Pancreas (tissue), 10 donors: ENCODE measurements at regions not wholly inside any gene's neighbourhood (a gene's known extent, or its start where the extent isn't known, plus 50 kb on each side); places are given as distances from the start of the nearest gene placed in this dataset.
"Not testable (repeated sequence)": the region's sequence is repeated elsewhere in the genome, so short reads cannot be mapped to it uniquely, and the experiment has no call there.

Experiments used
- ATAC-seq, 4 donors: fragments of 200-7000 bp; cut with Tn5 transposase; one replicate each; pipeline versions ENCODE4 v1.8.0 to v1.9.1; 2020; ENCODE audit warnings: mild to moderate bottlenecking in 4 of 4, moderate library complexity in 4 of 4
- DNase-seq, 6 donors: peaks; one replicate each; pipeline ENCODE4 v3.0.0-alpha.2; 2020
- FAIRE-seq: peaks from 2 replicates; lab custom pipeline; 2012; peaks lifted over from hg19 to GRCh38; lab: Jason Lieb, UNC
- H3K27ac ChIP-seq, 4 donors: fragments of 200-600 bp; sonication (generic); 1 replicate in 3 of 4; 2 replicates in 1 of 4; pipeline versions ENCODE4 v1.5.0 to v1.8.0; 2020
- H3K27me3 ChIP-seq, 4 donors: fragments of 200-600 bp; one replicate each; pipeline ENCODE4 v1.8.0; 2021
- H3K36me3 ChIP-seq, 3 donors: fragments of 200-600 bp; sonication (generic) in 1 of 3; one replicate each; pipeline versions ENCODE4 v1.5.0 to v1.8.0; 2020 to 2021
- H3K4me1 ChIP-seq, 3 donors: fragments of 200-600 bp; one replicate each; pipeline ENCODE4 v1.8.0; 2021
- H3K4me3 ChIP-seq, 4 donors: fragments of 200-600 bp; sonication (generic) in 2 of 4; one replicate each; pipeline versions ENCODE4 v1.5.0 to v1.8.0; 2020 to 2021
- H3K9me3 ChIP-seq, 4 donors: fragments of 200-600 bp; one replicate each; pipeline ENCODE4 v1.8.0; 2021
- CTCF ChIP-seq, 4 donors: fragments of 200-600 bp; sonication (generic) in 3 of 4; IDR thresholded peaks; one replicate each; pipeline versions ENCODE4 v1.5.0 to v1.8.0; 2021; ENCODE audit warnings: antibody characterized with exemption in 4 of 4
- WGBS, 2 donors: extraction: QIAGEN DNeasy Blood & Tissue Kit; methylation state at CpG; one replicate each; pipeline ENCODE4 v1.1.7; 2013; 5-methylcytosine and 5-hydroxymethylcytosine counted together
- intact Hi-C, 3 donors: fragments of 100-400 bp; cut with DNase I; formaldehyde crosslinking; loops; one replicate each; pipeline versions ENCODE4 v1.11.1 to v1.14.2; 2022
- donor health status: healthy with polysubstance abuse.
- donor health status: DM: no; HTN: no; CAD: no; lungs with moderate emphysema.
- donor health status: DM: no; HTN: no; CAD: no.
- donor health status: control.
- donor health status: control.
- donor health status: Bipolar disorder and iron deficiency.
- donor health status: DM: yes; HTN: yes; CAD: no.
- donor health status: DM: no; HTN: no; CAD: no.
- donor health status: DM: no; HTN: no; CAD: no.
- donor health status: DM: yes; HTN: yes; CAD: no.

- Histone ChIP-seq H3K36me3 (no peaks in the 10 kb centered on the region), H3K9me3 (peaks cover 0 to 4% (median 0%) of the 10 kb centered on the region in 4 donors), H3K4me1 (no peaks in the 10 kb centered on the region), H3K27me3 (no peaks in the 10 kb centered on the region), H3K27ac (no peak overlapping the region), H3K4me3 (no peak overlapping the region)
- intact Hi-C loops = loop anchor here in 1 of 3 donors (5.0 kb wide), 1 partner anchor 756 kb away; no protein-coding TSS in a partner anchor
- no peak for TF ChIP-seq CTCF (IDR thresholded peaks at IDR 0.05)
- DNase-seq (peak in 3 of 6 donors; percentile 30 to 82 (median 66)), FAIRE-seq (no peak), ATAC-seq (peak in 3 of 4 donors; percentile 38 to 61 (median 57))
- WGBS, 2 donors = 30 to 43% methylated on average over 24 of the region's 24 CpGs
Measured at GRCh38 chr20:29878281-29878741, 1379.2 kb upstream of the DEFB115 start.

- Histone ChIP-seq H3K27me3 (no peaks in the 10 kb centered on the region), H3K27ac (no peak overlapping the region), H3K4me3 (no peak overlapping the region), H3K36me3 (no peaks in the 10 kb centered on the region), H3K9me3 (peaks cover 0 to 4% (median 0%) of the 10 kb centered on the region in 4 donors), H3K4me1 (no peaks in the 10 kb centered on the region)
- peak in 3 of 4 donors; percentile 25 to 46 (median 28) for ATAC-seq
- WGBS, 2 donors = 34 to 43% methylated on average over 24 of the region's 24 CpGs
- DNase-seq = peak in 3 of 6 donors; percentile 29 to 85 (median 65)
- intact Hi-C loops = loop anchor here in 1 of 3 donors (5.0 kb wide), 1 partner anchor 757 kb away; no protein-coding TSS in a partner anchor
- no peak for TF ChIP-seq CTCF (IDR thresholded peaks at IDR 0.05)
- FAIRE-seq = no peak
Measured at GRCh38 chr20:29878777-29879442, 1378.6 kb upstream of the DEFB115 start.

GRCh38 chr20:29881107-29881506 is 1376.4 kb upstream of the DEFB115 start:
- WGBS, 2 donors = 74 to 78% methylated on average over 1 of the region's 1 CpG
- intact Hi-C loops, H3K27me3 ChIP-seq, H3K4me1 ChIP-seq, H3K4me3 ChIP-seq, FAIRE-seq, H3K27ac ChIP-seq, ATAC-seq, H3K36me3 ChIP-seq, DNase-seq, H3K9me3 ChIP-seq: not testable (repeated sequence)

GRCh38 chr20:29883514-29884219 is 1373.8 kb upstream of the DEFB115 start:
- peak in 2 of 6 donors; percentile 29 to 32 for DNase-seq
- H3K9me3 ChIP-seq, H3K27me3 ChIP-seq, intact Hi-C loops, H3K36me3 ChIP-seq, FAIRE-seq, H3K4me1 ChIP-seq, H3K27ac ChIP-seq, H3K4me3 ChIP-seq: not testable (repeated sequence)
- ATAC-seq = peak in 1 of 4 donors; percentile 34
- 55 to 63% methylated on average over 13 of the region's 13 CpGs for WGBS, 2 donors

GRCh38 chr20:29884322-29884721 is 1373.1 kb upstream of the DEFB115 start:
- ATAC-seq, H3K4me3 ChIP-seq, H3K27ac ChIP-seq, H3K36me3 ChIP-seq, H3K9me3 ChIP-seq, intact Hi-C loops, FAIRE-seq, H3K27me3 ChIP-seq, H3K4me1 ChIP-seq: not testable (repeated sequence)
- DNase-seq = peak in 2 of 6 donors; percentile 17 to 46
- 60 to 73% methylated on average over 3 of the region's 3 CpGs for WGBS, 2 donors

- H3K27ac ChIP-seq = not testable (repeated sequence)
Measured at GRCh38 chr20:29885282-29886185, 1371.9 kb upstream of the DEFB115 start.

GRCh38 chr20:29891555-29891954 is 1365.9 kb upstream of the DEFB115 start:
- intact Hi-C loops = not testable (repeated sequence)
- 77 to 87% methylated on average over 5 of the region's 5 CpGs for WGBS, 2 donors

More at GRCh38 chr20:29885282-29886185, 1371.9 kb upstream of the DEFB115 start:
- intact Hi-C loops, H3K36me3 ChIP-seq, H3K9me3 ChIP-seq, DNase-seq, FAIRE-seq, H3K27me3 ChIP-seq, H3K4me3 ChIP-seq, H3K4me1 ChIP-seq: not testable (repeated sequence)
- ATAC-seq = peak in 1 of 4 donors; percentile 17
- 38% methylated on average over 2 of the region's 3 CpGs for WGBS, 2 donors

More at GRCh38 chr20:29891555-29891954, 1365.9 kb upstream of the DEFB115 start:
- DNase-seq, H3K27me3 ChIP-seq, H3K27ac ChIP-seq, ATAC-seq, H3K9me3 ChIP-seq, H3K36me3 ChIP-seq, FAIRE-seq, H3K4me3 ChIP-seq, H3K4me1 ChIP-seq: not testable (repeated sequence)
